ENCODE measurements at regions not wholly inside any gene's neighbourhood (a gene's known extent, or its start where the extent isn't known, plus 50 kb on each side); places are given as distances from the start of the nearest gene placed in this dataset.

- DNase-seq: no peak
These were observed 69.0 kb upstream of the TAF1B start for GRCh38 chr2:9774266-9774665.

GRCh38 chr2:9775351-9775750, 67.9 kb upstream of the TAF1B start:
- no peak for DNase-seq

- no peak for DNase-seq
These were observed 67.1 kb upstream of the TAF1B start for GRCh38 chr2:9775999-9776712.

GRCh38 chr2:9777081-9777480, 66.2 kb upstream of the TAF1B start:
- no peak for DNase-seq

- peak; percentile 21 for DNase-seq
These were observed 65.3 kb upstream of the TAF1B start for GRCh38 chr2:9778012-9778411.

GRCh38 chr2:9778471-9779316, 64.6 kb upstream of the TAF1B start:
- DNase-seq: peak; percentile 47

- DNase-seq: no peak
These were observed 63.5 kb upstream of the TAF1B start for GRCh38 chr2:9779596-9780264.

GRCh38 chr2:9780368-9781130, 62.7 kb upstream of the TAF1B start:
- peak; percentile 67 for DNase-seq

- no peak for DNase-seq
These were observed 62.0 kb upstream of the TAF1B start for GRCh38 chr2:9781252-9781651.

GRCh38 chr2:9782197-9782719, 61.0 kb upstream of the TAF1B start:
- no peak for DNase-seq

- DNase-seq: no peak
These were observed 53.9 kb upstream of the TAF1B start for GRCh38 chr2:9789371-9789770.

GRCh38 chr2:9790702-9791225, 52.5 kb upstream of the TAF1B start:
- no peak for DNase-seq

GRCh38 chr2:9791711-9792110, 51.6 kb upstream of the TAF1B start:
- no peak for DNase-seq

GRCh38 chr2:9793156-9793917, 49.9 kb upstream of the TAF1B start:
- DNase-seq: no peak
